AG04449 (cell line): ENCODE measurements at regions not wholly inside any gene's neighbourhood (a gene's known extent, or its start where the extent isn't known, plus 50 kb on each side); places are given as distances from the start of the nearest gene placed in this dataset.

Experiments used
- CTCF ChIA-PET: fragments of 350-600 bp; formaldehyde crosslinking; extraction: SDS; loops from one replicate; lab custom pipeline; 2021; ENCODE audit warnings: antibody characterized with exemption; lab: Yijun Ruan, JAX
- POLR2A ChIA-PET: fragments of 400-600, 350-600 bp; formaldehyde crosslinking; extraction: SDS; loops from one replicate; lab custom pipeline; 2020; ENCODE audit warnings: antibody characterized with exemption, inconsistent platforms; lab: Yijun Ruan, JAX
- DNase-seq: peaks from one replicate; pipeline ENCODE4 v3.0.0-alpha.2; 2010; ENCODE audit warnings: low read depth, low spot score
- H3K4me3 ChIP-seq: 2 replicates; pipeline ENCODE4 v1.5.1; 2011; ENCODE audit warnings: low read depth, mild to moderate bottlenecking, control low read depth, low read length
- TF ChIP-seq, protein P1 (sequence below): IDR thresholded peaks from one replicate; pipeline ENCODE4 v1.5.1; 2011; ENCODE audit warnings: mild to moderate bottlenecking, moderate library complexity, low read length, control low read depth, inconsistent platforms; ENCODE audit not compliant: insufficient read depth; ENCODE audit errors: missing control alignments

DNA sequence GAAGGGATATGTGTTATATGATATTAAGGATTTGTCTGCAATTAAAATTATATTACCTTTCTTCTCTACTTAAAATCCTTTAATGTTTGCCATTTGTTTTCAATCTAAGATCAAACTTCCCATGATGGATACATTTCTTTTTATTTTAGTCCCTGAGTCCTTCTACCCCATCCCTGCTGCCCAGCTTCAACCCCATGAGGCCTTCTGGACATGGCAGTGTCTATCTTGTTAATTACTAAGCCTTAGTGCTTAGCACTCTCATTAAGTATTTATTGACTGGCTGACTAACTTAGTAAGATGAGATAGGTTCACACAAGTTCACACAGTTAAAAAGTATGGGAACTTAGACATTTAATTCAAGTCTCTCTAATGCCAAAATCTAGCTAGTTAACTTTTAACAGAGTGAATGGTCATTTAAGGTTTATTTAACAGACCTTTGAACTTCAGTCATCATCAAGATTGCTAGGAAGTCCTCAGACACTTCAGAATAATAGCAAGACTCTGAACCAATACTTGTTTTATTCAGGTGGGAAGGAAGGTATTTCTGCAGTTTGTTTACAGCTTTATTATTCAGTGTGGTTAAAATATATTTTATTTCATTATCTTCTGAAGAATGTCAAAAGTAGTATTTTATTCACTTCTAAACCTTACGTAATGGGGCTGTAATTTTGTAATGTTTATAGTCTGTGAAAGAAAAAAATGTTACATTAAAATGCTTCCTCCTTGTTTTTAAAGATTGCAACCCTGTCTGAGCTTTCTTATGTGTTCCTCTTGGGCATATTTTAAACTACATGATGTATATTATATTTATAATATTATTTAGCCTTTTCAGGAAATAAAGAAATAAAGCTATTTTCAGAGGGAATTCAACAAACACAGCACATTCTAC lies 848.9 kb downstream of the REEP3 start:
- DNase-seq = no peak
- H3K4me3 ChIP-seq = no peak overlapping the region
- TF ChIP-seq, protein P1, sequence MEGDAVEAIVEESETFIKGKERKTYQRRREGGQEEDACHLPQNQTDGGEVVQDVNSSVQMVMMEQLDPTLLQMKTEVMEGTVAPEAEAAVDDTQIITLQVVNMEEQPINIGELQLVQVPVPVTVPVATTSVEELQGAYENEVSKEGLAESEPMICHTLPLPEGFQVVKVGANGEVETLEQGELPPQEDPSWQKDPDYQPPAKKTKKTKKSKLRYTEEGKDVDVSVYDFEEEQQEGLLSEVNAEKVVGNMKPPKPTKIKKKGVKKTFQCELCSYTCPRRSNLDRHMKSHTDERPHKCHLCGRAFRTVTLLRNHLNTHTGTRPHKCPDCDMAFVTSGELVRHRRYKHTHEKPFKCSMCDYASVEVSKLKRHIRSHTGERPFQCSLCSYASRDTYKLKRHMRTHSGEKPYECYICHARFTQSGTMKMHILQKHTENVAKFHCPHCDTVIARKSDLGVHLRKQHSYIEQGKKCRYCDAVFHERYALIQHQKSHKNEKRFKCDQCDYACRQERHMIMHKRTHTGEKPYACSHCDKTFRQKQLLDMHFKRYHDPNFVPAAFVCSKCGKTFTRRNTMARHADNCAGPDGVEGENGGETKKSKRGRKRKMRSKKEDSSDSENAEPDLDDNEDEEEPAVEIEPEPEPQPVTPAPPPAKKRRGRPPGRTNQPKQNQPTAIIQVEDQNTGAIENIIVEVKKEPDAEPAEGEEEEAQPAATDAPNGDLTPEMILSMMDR = no peak
- POLR2A ChIA-PET = no interaction called here
- CTCF ChIA-PET = no interaction called here

DNA sequence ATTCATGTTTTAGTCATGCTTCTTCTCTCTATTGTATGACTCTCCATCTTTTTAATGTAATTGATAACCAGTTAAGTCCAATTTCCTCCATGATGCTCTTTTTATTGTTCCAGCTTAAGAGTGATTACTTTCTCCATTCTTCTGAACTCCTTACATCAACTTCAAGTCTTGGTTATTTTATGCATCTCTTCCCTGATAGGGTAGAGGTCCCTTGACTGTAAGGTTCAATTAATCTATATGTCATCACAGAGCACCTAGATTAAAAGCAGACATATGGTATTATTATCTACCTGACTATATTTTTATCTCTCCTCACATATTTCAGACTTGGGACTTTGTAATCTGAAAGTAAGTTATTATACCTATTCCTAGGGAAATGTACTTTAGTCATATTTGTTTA lies 853.1 kb downstream of the REEP3 start:
- TF ChIP-seq, protein P1 = no peak
- POLR2A ChIA-PET = no interaction called here
- CTCF ChIA-PET = no interaction called here
- no peak for DNase-seq
- no peak overlapping the region for H3K4me3 ChIP-seq

DNA sequence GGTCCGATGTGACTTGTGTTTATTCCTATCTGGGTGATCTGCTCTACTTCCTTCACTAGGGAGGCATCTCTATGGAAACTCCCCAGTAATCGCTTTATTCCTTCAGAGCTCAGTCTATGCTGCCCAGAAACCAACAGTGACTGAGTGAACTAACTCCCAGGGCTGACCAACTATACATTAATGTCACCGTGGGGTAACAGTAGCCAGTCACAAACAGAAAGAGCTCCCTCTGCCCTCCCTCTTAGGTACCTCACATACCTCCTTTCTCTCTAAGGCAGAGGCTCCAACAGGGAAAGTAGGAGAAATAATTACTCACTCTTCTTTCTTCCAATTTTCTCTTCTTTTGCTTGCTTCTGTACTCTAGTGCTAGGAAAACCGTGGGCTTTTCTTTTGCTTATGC lies 855.0 kb downstream of the REEP3 start:
- CTCF ChIA-PET = no interaction called here
- no peak overlapping the region for H3K4me3 ChIP-seq
- DNase-seq = no peak
- POLR2A ChIA-PET = no interaction called here
- TF ChIP-seq, protein P1 = no peak

DNA sequence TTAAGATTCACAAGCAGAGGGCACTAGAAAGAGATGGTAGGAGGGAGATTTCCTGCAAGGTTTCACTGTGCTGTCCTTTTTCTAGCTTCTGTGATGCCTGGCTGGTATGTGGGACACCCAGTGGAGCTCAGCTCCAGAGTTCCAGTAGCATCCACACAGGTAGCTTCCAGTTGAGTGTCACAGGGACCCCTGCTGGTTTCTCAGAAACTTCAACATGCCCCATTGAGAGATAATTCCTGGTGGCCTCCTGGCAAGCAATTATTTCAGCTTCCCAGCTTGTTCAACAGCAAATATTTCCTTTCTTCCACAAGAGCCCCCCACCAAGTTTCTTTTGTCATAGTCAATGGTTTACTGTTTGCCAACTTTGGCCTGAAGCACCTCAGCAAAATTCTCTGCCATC lies 858.7 kb downstream of the REEP3 start:
- TF ChIP-seq, protein P1 = no peak
- POLR2A ChIA-PET = no interaction called here
- CTCF ChIA-PET = no interaction called here

DNA sequence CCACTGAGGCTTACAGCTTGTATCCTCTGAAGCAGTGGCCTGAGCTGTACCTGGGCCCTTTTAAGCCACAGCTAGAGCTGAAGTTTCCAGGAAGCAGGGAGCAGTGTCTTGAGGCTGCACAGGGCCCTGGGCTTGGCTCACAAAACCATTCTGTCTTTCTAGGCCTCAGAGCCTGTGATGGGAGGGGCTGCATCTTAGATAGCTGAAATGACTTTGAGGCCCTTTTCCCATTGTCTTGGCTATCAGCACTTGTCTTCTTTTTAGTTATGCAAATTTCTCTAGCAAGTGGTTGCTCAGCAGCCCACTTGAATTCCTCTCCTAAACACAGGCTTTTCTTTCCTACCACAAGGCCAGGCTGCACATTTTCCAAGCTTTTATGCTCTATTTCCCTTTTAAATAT lies 864.2 kb downstream of the REEP3 start:
- H3K4me3 ChIP-seq = no peak overlapping the region
- DNase-seq = no peak
- TF ChIP-seq, protein P1 = no peak
- POLR2A ChIA-PET = no interaction called here
- CTCF ChIA-PET = no interaction called here

More for the DNA sequence above, 858.7 kb downstream of the REEP3 start:
- DNase-seq = no peak
- no peak overlapping the region for H3K4me3 ChIP-seq

DNA sequence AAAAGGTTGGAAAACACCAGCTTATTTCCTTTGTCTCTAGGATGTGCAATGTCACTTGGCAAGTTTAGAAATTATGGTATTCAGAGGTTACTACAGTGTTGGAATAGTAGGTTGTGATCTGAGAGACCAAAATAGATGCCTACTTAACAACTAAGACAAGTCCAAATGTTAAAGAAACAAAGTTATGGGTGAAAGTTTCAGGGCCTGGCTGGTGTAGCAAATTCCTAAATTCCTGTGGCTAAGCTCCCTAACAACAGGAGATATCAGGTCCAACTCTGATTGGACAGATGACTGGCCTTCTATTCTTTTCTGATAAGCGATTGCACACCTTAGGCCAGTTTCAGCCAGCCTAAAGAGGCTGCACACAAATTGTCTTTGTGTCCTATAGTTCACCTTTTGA lies 873.5 kb downstream of the REEP3 start:
- TF ChIP-seq, protein P1 = no peak
- no peak overlapping the region for H3K4me3 ChIP-seq
- POLR2A ChIA-PET = no interaction called here
- CTCF ChIA-PET = no interaction called here
- DNase-seq = peak; percentile 29
